IMR-90 (cell line): ENCODE measurements at regions not wholly inside any gene's neighbourhood (a gene's known extent, or its start where the extent isn't known, plus 50 kb on each side); places are given as distances from the start of the nearest gene placed in this dataset.

ENCODE experiments used
- MAFK ChIP-seq: IDR thresholded peaks from 2 replicates; pipeline ENCODE4 v1.6.1; 2012; ENCODE audit warnings: low read depth, low read length, improper control_type of control experiment
- NFE2L2 ChIP-seq: fragments of 150-350 bp; IDR thresholded peaks from 2 replicates; pipeline ENCODE4 v1.6.1; 2016; ENCODE audit warnings: low read depth, mild to moderate bottlenecking, low read length
- POLR2A ChIP-seq: IDR thresholded peaks from 2 replicates; pipeline ENCODE4 v1.6.1; 2012; ENCODE audit warnings: mild to moderate bottlenecking, low read depth, low read length
- RAD21 ChIP-seq: IDR thresholded peaks from 2 replicates; pipeline ENCODE4 v1.6.1; 2012; ENCODE audit warnings: low read length, improper control_type of control experiment
- RCOR1 ChIP-seq: IDR thresholded peaks from 2 replicates; pipeline ENCODE4 v1.6.1; 2012; ENCODE audit warnings: mild to moderate bottlenecking, low read length, improper control_type of control experiment; ENCODE audit not compliant: insufficient replicate concordance
- RFX5 ChIP-seq: IDR thresholded peaks from 2 replicates; pipeline ENCODE4 v1.8.0; 2012; ENCODE audit warnings: low read depth, mild to moderate bottlenecking, low read length, moderate library complexity
- TF ChIP-seq, protein P1 (sequence below): conservative IDR thresholded peaks from 2 replicates; pipeline ENCODE4 v1.5.1; 2012; ENCODE audit warnings: mild to moderate bottlenecking, low read depth, low read length, improper control_type of control experiment

GRCh38 chr2:53527056-53527455 lies 240.5 kb upstream of the CHAC2 start:
- TF ChIP-seq, protein P1, sequence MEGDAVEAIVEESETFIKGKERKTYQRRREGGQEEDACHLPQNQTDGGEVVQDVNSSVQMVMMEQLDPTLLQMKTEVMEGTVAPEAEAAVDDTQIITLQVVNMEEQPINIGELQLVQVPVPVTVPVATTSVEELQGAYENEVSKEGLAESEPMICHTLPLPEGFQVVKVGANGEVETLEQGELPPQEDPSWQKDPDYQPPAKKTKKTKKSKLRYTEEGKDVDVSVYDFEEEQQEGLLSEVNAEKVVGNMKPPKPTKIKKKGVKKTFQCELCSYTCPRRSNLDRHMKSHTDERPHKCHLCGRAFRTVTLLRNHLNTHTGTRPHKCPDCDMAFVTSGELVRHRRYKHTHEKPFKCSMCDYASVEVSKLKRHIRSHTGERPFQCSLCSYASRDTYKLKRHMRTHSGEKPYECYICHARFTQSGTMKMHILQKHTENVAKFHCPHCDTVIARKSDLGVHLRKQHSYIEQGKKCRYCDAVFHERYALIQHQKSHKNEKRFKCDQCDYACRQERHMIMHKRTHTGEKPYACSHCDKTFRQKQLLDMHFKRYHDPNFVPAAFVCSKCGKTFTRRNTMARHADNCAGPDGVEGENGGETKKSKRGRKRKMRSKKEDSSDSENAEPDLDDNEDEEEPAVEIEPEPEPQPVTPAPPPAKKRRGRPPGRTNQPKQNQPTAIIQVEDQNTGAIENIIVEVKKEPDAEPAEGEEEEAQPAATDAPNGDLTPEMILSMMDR, result no peak
- TF ChIP-seq RAD21, result no peak
- no peak for TF ChIP-seq RFX5
- no peak for TF ChIP-seq MAFK
- TF ChIP-seq NFE2L2, result no peak
- no peak for TF ChIP-seq POLR2A
- no peak for TF ChIP-seq RCOR1
